HG03469 (cell line): ENCODE measurements at regions not wholly inside any gene's neighbourhood (a gene's known extent, or its start where the extent isn't known, plus 50 kb on each side); places are given as distances from the start of the nearest gene placed in this dataset.
"Not testable (repeated sequence)": the region's sequence is repeated elsewhere in the genome, so short reads cannot be mapped to it uniquely, and the experiment has no call there.

ENCODE experiments used
- ATAC-seq: cut with Tn5 transposase; IDR thresholded peaks from one replicate; pipeline ENCODE4 v1.9.1; 2021; ENCODE audit warnings: mild to moderate bottlenecking, moderate library complexity, moderate number of reproducible peaks; ENCODE audit not compliant: unreplicated experiment

DNA sequence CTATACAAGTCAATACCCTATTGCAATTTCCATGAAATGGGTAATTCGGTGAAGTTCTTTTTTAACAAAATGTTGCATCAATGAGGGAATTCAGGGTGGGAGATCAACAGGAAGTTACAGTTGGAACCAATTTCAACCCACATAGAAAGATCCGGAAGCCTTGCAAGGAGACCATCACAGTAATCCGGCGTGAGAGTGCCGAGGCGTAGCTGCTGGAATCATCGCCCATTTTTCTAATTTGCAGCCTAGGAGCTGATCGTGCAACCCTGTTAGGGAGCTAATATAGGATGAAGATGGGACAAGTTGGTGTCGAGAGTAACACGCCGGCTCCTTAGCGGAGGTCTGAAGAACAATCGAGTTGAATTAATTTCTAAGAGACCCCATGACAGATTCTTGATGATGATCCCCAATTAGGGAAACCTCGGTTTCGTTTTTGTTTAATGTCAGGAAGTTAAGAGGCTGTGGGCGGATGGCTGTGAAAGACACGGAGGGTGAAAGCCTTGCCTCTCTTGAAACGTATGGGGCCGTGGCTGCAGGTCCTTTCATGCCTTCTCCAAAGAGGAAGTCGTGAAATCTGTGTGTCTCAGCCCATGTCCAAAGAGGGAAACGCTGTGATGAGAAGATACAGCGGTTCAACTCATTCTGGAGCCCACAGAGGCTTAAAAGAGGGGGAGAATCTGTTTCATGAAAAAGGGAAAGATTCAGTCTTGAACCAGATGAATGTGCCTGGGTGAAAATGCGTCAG, 51.2 kb upstream of the CARD11 start:
- ATAC-seq: peak; percentile 45

- ATAC-seq: no peak
These were observed 54.1 kb upstream of the CARD11 start for GRCh38 chr7:3097734-3098133.

DNA sequence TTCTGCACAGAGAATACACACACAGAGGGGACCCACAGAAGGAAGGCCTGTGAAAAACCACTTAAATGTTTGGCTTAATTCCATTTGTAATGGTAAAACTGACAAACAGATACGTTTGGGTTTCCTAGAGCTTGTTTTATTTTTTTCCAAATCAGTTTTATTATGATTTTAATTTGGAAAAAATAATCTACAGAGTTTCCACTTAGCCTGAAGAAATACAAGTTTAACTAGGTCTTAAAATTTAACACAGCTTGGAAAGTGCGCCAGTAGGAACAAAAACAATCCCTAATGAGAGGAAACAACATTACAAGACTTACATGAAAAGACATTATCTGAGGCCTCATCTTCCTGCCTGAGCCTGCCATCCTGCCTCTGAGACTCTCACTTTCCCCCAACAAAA, 58.5 kb upstream of the CARD11 start:
- no peak for ATAC-seq

- ATAC-seq: no peak
These were observed 60.1 kb upstream of the CARD11 start for GRCh38 chr7:3103614-3104398.

GRCh38 chr7:3105856-3106255, 62.2 kb upstream of the CARD11 start:
- no peak for ATAC-seq

DNA sequence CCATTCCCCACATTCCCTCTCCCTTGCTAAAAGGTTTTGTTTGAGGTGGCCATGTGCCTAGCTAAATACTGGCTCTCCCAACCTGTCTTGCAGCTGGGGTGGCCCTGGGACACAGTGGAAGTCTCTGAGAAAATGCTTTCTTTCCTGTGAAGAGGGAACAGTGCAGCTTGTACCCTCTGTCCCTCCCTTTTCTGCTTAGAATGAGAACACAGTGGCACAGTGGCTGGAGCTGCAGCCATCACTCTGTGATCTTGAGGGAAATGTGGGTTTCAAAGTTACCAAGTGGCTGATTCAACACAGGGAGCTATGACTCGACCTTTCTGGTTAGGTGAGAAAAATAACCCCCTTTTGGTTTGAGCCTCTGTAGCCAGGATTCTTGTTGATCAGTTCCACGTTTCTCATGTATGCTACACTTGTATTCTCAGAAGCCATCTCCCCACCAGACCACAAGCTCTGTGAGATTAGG, 62.7 kb upstream of the CARD11 start:
- no peak for ATAC-seq

- ATAC-seq: no peak
These were observed 63.6 kb upstream of the CARD11 start for GRCh38 chr7:3107228-3107763.

- no peak for ATAC-seq
These were observed 64.4 kb upstream of the CARD11 start for GRCh38 chr7:3107889-3108570.

DNA sequence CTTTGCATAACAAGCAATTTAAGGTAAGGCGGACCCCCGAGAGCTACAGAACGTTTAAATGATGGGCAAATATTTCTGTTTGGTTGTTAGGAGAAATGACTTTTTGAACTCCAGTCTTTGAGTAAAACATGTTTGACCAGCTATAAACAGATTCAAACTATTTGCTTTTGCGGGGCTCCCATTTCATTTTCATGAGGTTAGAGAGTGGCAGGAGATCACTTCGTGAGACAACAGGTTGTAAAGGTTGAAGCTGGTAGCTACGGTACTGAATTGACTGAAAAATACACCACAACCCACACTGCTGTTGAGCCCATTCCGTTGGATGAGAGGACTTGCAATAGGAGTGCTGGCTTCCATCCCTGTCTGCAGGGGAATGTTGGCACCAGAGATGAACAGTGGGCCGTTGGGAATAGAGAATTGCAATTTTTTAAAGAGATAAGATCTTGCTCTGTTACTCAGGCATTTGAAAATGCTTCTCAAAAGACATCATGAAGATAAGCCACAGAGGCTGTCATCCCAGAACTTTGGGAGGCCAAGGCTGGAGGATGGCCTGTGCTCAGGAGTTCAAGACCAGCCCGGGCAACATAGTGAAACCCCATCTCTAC, 65.7 kb upstream of the CARD11 start:
- ATAC-seq: no peak

GRCh38 chr7:3112479-3113134, 68.9 kb upstream of the CARD11 start:
- ATAC-seq: no peak

DNA sequence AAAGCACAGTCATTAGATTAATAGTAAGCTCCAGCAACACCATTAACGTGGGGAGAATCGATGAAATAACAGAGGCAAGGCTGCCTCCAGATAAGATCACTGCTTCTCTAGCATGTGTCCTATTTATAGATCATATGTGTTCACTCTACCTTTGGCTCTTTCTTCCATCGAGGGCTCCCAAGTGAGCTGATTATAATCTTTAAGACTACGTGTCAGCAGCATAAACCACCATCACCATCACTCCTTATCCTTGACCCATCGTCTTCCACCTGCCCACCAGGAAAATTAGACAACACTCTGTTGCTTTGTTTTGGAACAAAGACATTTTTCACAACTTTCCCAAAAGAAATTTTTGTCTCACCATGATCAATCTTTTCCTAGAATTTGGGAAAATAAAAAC, 71.2 kb upstream of the CARD11 start:
- no peak for ATAC-seq

GRCh38 chr7:3117081-3117480, 73.4 kb upstream of the CARD11 start:
- no peak for ATAC-seq

DNA sequence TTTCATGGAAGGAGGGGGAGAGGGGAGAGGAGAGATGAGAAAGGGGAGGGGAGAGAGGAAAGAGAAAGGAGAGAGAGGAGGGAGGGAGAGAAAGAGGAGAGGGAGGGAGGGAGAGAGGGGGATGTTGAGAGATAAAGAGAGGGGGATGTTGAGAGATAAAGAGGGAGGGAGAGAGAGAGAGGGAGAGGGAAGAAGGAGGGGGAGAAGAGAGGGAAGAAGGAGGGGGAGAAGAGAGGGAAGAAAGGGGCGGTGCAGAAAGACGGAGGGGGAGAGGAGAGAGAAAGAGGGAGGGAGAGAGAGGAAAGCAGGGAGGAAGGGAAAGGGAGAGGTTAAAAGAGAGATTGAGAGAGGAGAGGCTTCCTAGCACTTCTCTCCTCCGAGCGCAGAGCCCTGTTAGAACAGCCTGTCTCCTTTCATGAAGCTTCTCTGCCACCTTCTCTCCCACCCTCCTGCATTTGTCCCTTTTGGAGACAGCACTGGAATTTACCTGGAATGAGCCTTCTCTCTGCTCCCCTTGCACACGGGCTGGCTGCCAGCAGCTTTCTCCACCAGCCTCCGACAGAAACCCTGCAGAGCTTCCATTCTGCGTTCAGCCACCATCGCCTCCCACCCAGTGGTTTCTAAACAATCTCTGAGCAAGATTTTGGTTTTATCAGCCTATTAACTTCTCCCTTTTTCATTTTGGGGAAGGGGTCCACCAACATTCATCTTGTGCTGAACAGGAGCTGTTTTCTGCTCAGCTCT, 74.0 kb upstream of the CARD11 start:
- ATAC-seq: no peak

GRCh38 chr7:3119352-3119927, 75.8 kb upstream of the CARD11 start:
- not testable (repeated sequence) for ATAC-seq

DNA sequence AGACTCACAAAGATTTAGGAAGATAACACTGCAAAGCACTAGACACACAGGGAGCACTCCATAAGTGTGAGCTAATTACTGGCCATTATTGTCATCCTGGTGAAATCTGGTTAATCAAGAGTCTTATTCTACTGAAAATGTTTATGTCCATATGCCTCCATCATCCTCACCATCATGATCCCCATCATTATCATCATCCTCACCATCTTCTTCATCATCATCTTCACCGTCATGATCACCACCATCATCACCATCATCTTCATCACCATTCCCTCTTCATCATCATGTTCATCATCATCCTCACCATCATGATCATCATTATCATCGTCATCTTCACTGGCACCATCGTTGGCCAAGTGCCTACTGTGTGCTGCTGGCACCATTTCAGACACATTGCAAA, 76.3 kb upstream of the CARD11 start:
- no peak for ATAC-seq

GRCh38 chr7:3120513-3120912, 76.8 kb upstream of the CARD11 start:
- no peak for ATAC-seq

GRCh38 chr7:3128857-3129490, 85.3 kb upstream of the CARD11 start:
- no peak for ATAC-seq

GRCh38 chr7:3133811-3134385, 90.2 kb upstream of the CARD11 start:
- no peak for ATAC-seq

- ATAC-seq: no peak
These were observed 91.1 kb upstream of the CARD11 start for GRCh38 chr7:3134745-3135144.
